Breast epithelium (tissue), 3 donors: ENCODE measurements at regions not wholly inside any gene's neighbourhood (a gene's known extent, or its start where the extent isn't known, plus 50 kb on each side); places are given as distances from the start of the nearest gene placed in this dataset.

Experiments used
- POLR2A ChIP-seq: fragments of 450-650 bp; IDR thresholded peaks from one replicate; pipeline ENCODE4 v1.6.1; 2016; ENCODE audit warnings: antibody characterized with exemption, mild to moderate bottlenecking, moderate library complexity
- TF ChIP-seq, protein P1 (sequence below), 3 donors: fragments of 450-650 bp; IDR thresholded peaks; one replicate each; pipeline ENCODE4 v1.5.1; 2016 to 2017; ENCODE audit warnings: antibody characterized with exemption in 3 of 3, mild to moderate bottlenecking in 3 of 3, moderate library complexity in 3 of 3

GRCh38 chr2:198424112-198424511, 619.7 kb downstream of the PLCL1 start:
- TF ChIP-seq, protein P1, sequence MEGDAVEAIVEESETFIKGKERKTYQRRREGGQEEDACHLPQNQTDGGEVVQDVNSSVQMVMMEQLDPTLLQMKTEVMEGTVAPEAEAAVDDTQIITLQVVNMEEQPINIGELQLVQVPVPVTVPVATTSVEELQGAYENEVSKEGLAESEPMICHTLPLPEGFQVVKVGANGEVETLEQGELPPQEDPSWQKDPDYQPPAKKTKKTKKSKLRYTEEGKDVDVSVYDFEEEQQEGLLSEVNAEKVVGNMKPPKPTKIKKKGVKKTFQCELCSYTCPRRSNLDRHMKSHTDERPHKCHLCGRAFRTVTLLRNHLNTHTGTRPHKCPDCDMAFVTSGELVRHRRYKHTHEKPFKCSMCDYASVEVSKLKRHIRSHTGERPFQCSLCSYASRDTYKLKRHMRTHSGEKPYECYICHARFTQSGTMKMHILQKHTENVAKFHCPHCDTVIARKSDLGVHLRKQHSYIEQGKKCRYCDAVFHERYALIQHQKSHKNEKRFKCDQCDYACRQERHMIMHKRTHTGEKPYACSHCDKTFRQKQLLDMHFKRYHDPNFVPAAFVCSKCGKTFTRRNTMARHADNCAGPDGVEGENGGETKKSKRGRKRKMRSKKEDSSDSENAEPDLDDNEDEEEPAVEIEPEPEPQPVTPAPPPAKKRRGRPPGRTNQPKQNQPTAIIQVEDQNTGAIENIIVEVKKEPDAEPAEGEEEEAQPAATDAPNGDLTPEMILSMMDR (IDR thresholded peaks at IDR 0.05), result no peak
- no peak for TF ChIP-seq POLR2A
